ENCODE measurements at regions not wholly inside any gene's neighbourhood (a gene's known extent, or its start where the extent isn't known, plus 50 kb on each side); places are given as distances from the start of the nearest gene placed in this dataset.

- Histone ChIP-seq H3K27me3 (ENCODE audit: control insufficient read depth in 3 of 3, insufficient read depth in 3 of 3, low read depth in 1 of 3, low read length in 3 of 3) (no peaks in the 10 kb centered on the region), H3K9me3 (replicated peaks in 1 of 2; ENCODE audit: control insufficient read depth in 2 of 2, insufficient read depth in 1 of 2, low read depth in 1 of 2, low read length in 2 of 2) (no peaks in the 10 kb centered on the region), H2AK5ac (ENCODE audit: low read depth, low read length) (no peak overlapping the region), H3K27ac (replicated peaks; ENCODE audit: low read length) (no peak overlapping the region), H2BK15ac (ENCODE audit: low read length) (no peak overlapping the region), H3K36me3 (replicated peaks in 1 of 2; ENCODE audit: control insufficient read depth in 2 of 2, insufficient read depth in 2 of 2, low read length in 2 of 2) (no peaks in the 10 kb centered on the region), H4K8ac (ENCODE audit: low read depth, low read length) (no peak overlapping the region), H2BK120ac (ENCODE audit: low read depth, low read length) (no peak overlapping the region), H4K91ac (ENCODE audit: low read depth, low read length, poor library complexity) (no peak overlapping the region), H2AFZ (ENCODE audit: low read length) (no peak overlapping the region), H3K18ac (ENCODE audit: low read length) (no peak overlapping the region), H3K4me1 (ENCODE audit: control insufficient read depth in 2 of 2, insufficient read depth in 1 of 2, low read depth in 1 of 2, low read length in 2 of 2) (peaks cover 3 to 8% of the 10 kb centered on the region in 2 donors), H2BK12ac (ENCODE audit: low read length) (no peak overlapping the region), H3K14ac (ENCODE audit: low read length) (no peak overlapping the region), H3K4ac (ENCODE audit: low read length) (no peak overlapping the region), H2BK5ac (ENCODE audit: low read length) (no peak overlapping the region), H3K23ac (ENCODE audit: low read depth, low read length, poor library complexity) (no peak overlapping the region), H3K9ac (ENCODE audit: low read depth, low read length, poor library complexity) (no peak overlapping the region), H3K79me1 (ENCODE audit: low read depth, low read length) (no peaks in the 10 kb centered on the region), H3K4me3 (ENCODE audit: low read length in 2 of 2) (no peak overlapping the region), H3K4me2 (ENCODE audit: insufficient read depth, low read length, poor library complexity, severe bottlenecking) (no peak overlapping the region)
- WGBS, 2 donors (ENCODE audit: extremely low coverage in 2 of 2, insufficient read length in 2 of 2, insufficient replicate concordance in 1 of 2): no CpG with 5 or more reads among the region's 1 CpG
- DNase-seq (ENCODE audit: low spot score): no peak
Observed at GRCh38 chr21:32061729-32062128, 188.9 kb downstream of the HUNK start.

GRCh38 chr21:32056791-32057190, 184.0 kb downstream of the HUNK start:
- H3K18ac ChIP-seq (ENCODE audit: low read length): no peak overlapping the region
- WGBS, 2 donors (ENCODE audit: extremely low coverage in 2 of 2, insufficient read length in 2 of 2, insufficient replicate concordance in 1 of 2): no CpG with 5 or more reads among the region's 8 CpGs
- H3K79me1 ChIP-seq (ENCODE audit: low read depth, low read length): no peaks in the 10 kb centered on the region
- H4K91ac ChIP-seq (ENCODE audit: low read depth, low read length, poor library complexity): no peak overlapping the region
- no peak overlapping the region for H3K9ac ChIP-seq (ENCODE audit: low read depth, low read length, poor library complexity)
- no peak overlapping the region for H3K23ac ChIP-seq (ENCODE audit: low read depth, low read length, poor library complexity)
- H3K4me2 ChIP-seq (ENCODE audit: insufficient read depth, low read length, poor library complexity, severe bottlenecking): no peak overlapping the region
- no peak overlapping the region for H3K14ac ChIP-seq (ENCODE audit: low read length)
- H3K4ac ChIP-seq (ENCODE audit: low read length): no peak overlapping the region
- no peak overlapping the region for H4K8ac ChIP-seq (ENCODE audit: low read depth, low read length)
- H3K27ac ChIP-seq (replicated peaks; ENCODE audit: low read length): no peak overlapping the region
- no peak overlapping the region for H2AK5ac ChIP-seq (ENCODE audit: low read depth, low read length)
- H2BK5ac ChIP-seq (ENCODE audit: low read length): no peak overlapping the region
- H2BK15ac ChIP-seq (ENCODE audit: low read length): no peak overlapping the region
- H3K4me3 ChIP-seq (ENCODE audit: low read length in 2 of 2): no peak overlapping the region
- H2BK12ac ChIP-seq (ENCODE audit: low read length): no peak overlapping the region
- peaks cover 2 to 3% of the 10 kb centered on the region in 2 donors for H3K9me3 ChIP-seq (replicated peaks in 1 of 2; ENCODE audit: control insufficient read depth in 2 of 2, insufficient read depth in 1 of 2, low read depth in 1 of 2, low read length in 2 of 2)
- H3K27me3 ChIP-seq (ENCODE audit: control insufficient read depth in 3 of 3, insufficient read depth in 3 of 3, low read depth in 1 of 3, low read length in 3 of 3): no peaks in the 10 kb centered on the region
- no peak for DNase-seq (ENCODE audit: low spot score)
- peaks cover 0 to 6% of the 10 kb centered on the region in 2 donors for H3K4me1 ChIP-seq (ENCODE audit: control insufficient read depth in 2 of 2, insufficient read depth in 1 of 2, low read depth in 1 of 2, low read length in 2 of 2)
- no peak overlapping the region for H2AFZ ChIP-seq (ENCODE audit: low read length)
- no peaks in the 10 kb centered on the region for H3K36me3 ChIP-seq (replicated peaks in 1 of 2; ENCODE audit: control insufficient read depth in 2 of 2, insufficient read depth in 2 of 2, low read length in 2 of 2)
- no peak overlapping the region for H2BK120ac ChIP-seq (ENCODE audit: low read depth, low read length)

GRCh38 chr21:32055305-32055704, 182.5 kb downstream of the HUNK start:
- no CpG with 5 or more reads among the region's 3 CpGs for WGBS, 2 donors (ENCODE audit: extremely low coverage in 2 of 2, insufficient read length in 2 of 2, insufficient replicate concordance in 1 of 2)
- no peak for DNase-seq (ENCODE audit: low spot score)

More at GRCh38 chr21:32055305-32055704, 182.5 kb downstream of the HUNK start:
- H3K79me1 ChIP-seq (ENCODE audit: low read depth, low read length): no peaks in the 10 kb centered on the region
- H2BK12ac ChIP-seq (ENCODE audit: low read length): no peak overlapping the region
- H3K9me3 ChIP-seq (replicated peaks in 1 of 2; ENCODE audit: control insufficient read depth in 2 of 2, insufficient read depth in 1 of 2, low read depth in 1 of 2, low read length in 2 of 2): peaks cover 2 to 3% of the 10 kb centered on the region in 2 donors
- no peak overlapping the region for H3K4me2 ChIP-seq (ENCODE audit: insufficient read depth, low read length, poor library complexity, severe bottlenecking)
- H3K4me3 ChIP-seq (ENCODE audit: low read length in 2 of 2): no peak overlapping the region
- no peak overlapping the region for H4K91ac ChIP-seq (ENCODE audit: low read depth, low read length, poor library complexity)
- no peak overlapping the region for H2BK5ac ChIP-seq (ENCODE audit: low read length)
- no peak overlapping the region for H3K23ac ChIP-seq (ENCODE audit: low read depth, low read length, poor library complexity)
- H3K9ac ChIP-seq (ENCODE audit: low read depth, low read length, poor library complexity): peak overlapping the region; percentile 63
- no peaks in the 10 kb centered on the region for H3K27me3 ChIP-seq (ENCODE audit: control insufficient read depth in 3 of 3, insufficient read depth in 3 of 3, low read depth in 1 of 3, low read length in 3 of 3)
- H4K8ac ChIP-seq (ENCODE audit: low read depth, low read length): no peak overlapping the region
- no peak overlapping the region for H2AK5ac ChIP-seq (ENCODE audit: low read depth, low read length)
- peaks cover 0 to 6% of the 10 kb centered on the region in 2 donors for H3K4me1 ChIP-seq (ENCODE audit: control insufficient read depth in 2 of 2, insufficient read depth in 1 of 2, low read depth in 1 of 2, low read length in 2 of 2)
- no peaks in the 10 kb centered on the region for H3K36me3 ChIP-seq (replicated peaks in 1 of 2; ENCODE audit: control insufficient read depth in 2 of 2, insufficient read depth in 2 of 2, low read length in 2 of 2)
- H3K14ac ChIP-seq (ENCODE audit: low read length): no peak overlapping the region
- H3K18ac ChIP-seq (ENCODE audit: low read length): no peak overlapping the region
- no peak overlapping the region for H3K27ac ChIP-seq (replicated peaks; ENCODE audit: low read length)
- H3K4ac ChIP-seq (ENCODE audit: low read length): no peak overlapping the region
- H2AFZ ChIP-seq (ENCODE audit: low read length): no peak overlapping the region
- no peak overlapping the region for H2BK15ac ChIP-seq (ENCODE audit: low read length)
- H2BK120ac ChIP-seq (ENCODE audit: low read depth, low read length): no peak overlapping the region
